ENCODE measurements at regions not wholly inside any gene's neighbourhood (a gene's known extent, or its start where the extent isn't known, plus 50 kb on each side); places are given as distances from the start of the nearest gene placed in this dataset.

- Histone ChIP-seq H3K27ac (no peak overlapping the region), H3K9me3 (no peaks in the 10 kb centered on the region), H3K36me3 (no peaks in the 10 kb centered on the region), H3K4me1 (no peaks in the 10 kb centered on the region), H3K4me3 (no peak overlapping the region), H3K27me3 (ENCODE audit: low read depth) (no peaks in the 10 kb centered on the region)
- TF ChIP-seq, protein P1, sequence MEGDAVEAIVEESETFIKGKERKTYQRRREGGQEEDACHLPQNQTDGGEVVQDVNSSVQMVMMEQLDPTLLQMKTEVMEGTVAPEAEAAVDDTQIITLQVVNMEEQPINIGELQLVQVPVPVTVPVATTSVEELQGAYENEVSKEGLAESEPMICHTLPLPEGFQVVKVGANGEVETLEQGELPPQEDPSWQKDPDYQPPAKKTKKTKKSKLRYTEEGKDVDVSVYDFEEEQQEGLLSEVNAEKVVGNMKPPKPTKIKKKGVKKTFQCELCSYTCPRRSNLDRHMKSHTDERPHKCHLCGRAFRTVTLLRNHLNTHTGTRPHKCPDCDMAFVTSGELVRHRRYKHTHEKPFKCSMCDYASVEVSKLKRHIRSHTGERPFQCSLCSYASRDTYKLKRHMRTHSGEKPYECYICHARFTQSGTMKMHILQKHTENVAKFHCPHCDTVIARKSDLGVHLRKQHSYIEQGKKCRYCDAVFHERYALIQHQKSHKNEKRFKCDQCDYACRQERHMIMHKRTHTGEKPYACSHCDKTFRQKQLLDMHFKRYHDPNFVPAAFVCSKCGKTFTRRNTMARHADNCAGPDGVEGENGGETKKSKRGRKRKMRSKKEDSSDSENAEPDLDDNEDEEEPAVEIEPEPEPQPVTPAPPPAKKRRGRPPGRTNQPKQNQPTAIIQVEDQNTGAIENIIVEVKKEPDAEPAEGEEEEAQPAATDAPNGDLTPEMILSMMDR (IDR thresholded peaks at IDR 0.05): no peak
- intact Hi-C loops (cut with DNase I): no loop called here
- ATAC-seq (no peak), DNase-seq (no peak)
Measured at GRCh38 chr3:118505784-118506183, 528.9 kb downstream of the IGSF11 start.

- no peak for ATAC-seq
- H3K4me3 ChIP-seq: no peak overlapping the region
- H3K27me3 ChIP-seq (ENCODE audit: low read depth): no peaks in the 10 kb centered on the region
- H3K4me1 ChIP-seq: no peaks in the 10 kb centered on the region
- TF ChIP-seq, protein P1 (IDR thresholded peaks at IDR 0.05): no peak
- DNase-seq: no peak
- H3K36me3 ChIP-seq: no peaks in the 10 kb centered on the region
- intact Hi-C loops (cut with DNase I): no loop called here
- no peaks in the 10 kb centered on the region for H3K9me3 ChIP-seq
- H3K27ac ChIP-seq: no peak overlapping the region
Measured at GRCh38 chr3:118511402-118511801, 523.2 kb downstream of the IGSF11 start.

GRCh38 chr3:118512301-118512700 lies 522.3 kb downstream of the IGSF11 start:
- no peaks in the 10 kb centered on the region for H3K27me3 ChIP-seq (ENCODE audit: low read depth)
- H3K27ac ChIP-seq: no peak overlapping the region
- ATAC-seq (no peak), DNase-seq (no peak)
- no peaks in the 10 kb centered on the region for H3K36me3 ChIP-seq
- TF ChIP-seq, protein P1 (IDR thresholded peaks at IDR 0.05): no peak
- intact Hi-C loops (cut with DNase I): no loop called here
- H3K4me1 ChIP-seq: no peaks in the 10 kb centered on the region
- H3K4me3 ChIP-seq: no peak overlapping the region
- no peaks in the 10 kb centered on the region for H3K9me3 ChIP-seq

- Histone ChIP-seq H3K4me1 (no peaks in the 10 kb centered on the region), H3K9me3 (no peaks in the 10 kb centered on the region), H3K27ac (no peak overlapping the region), H3K27me3 (ENCODE audit: low read depth) (no peaks in the 10 kb centered on the region), H3K4me3 (no peak overlapping the region), H3K36me3 (no peaks in the 10 kb centered on the region)
- TF ChIP-seq, protein P1 (IDR thresholded peaks at IDR 0.05): no peak
- no peak for DNase-seq
- no peak for ATAC-seq
- intact Hi-C loops (cut with DNase I): no loop called here
Measured at GRCh38 chr3:118525077-118525476, 509.6 kb downstream of the IGSF11 start.

DNA sequence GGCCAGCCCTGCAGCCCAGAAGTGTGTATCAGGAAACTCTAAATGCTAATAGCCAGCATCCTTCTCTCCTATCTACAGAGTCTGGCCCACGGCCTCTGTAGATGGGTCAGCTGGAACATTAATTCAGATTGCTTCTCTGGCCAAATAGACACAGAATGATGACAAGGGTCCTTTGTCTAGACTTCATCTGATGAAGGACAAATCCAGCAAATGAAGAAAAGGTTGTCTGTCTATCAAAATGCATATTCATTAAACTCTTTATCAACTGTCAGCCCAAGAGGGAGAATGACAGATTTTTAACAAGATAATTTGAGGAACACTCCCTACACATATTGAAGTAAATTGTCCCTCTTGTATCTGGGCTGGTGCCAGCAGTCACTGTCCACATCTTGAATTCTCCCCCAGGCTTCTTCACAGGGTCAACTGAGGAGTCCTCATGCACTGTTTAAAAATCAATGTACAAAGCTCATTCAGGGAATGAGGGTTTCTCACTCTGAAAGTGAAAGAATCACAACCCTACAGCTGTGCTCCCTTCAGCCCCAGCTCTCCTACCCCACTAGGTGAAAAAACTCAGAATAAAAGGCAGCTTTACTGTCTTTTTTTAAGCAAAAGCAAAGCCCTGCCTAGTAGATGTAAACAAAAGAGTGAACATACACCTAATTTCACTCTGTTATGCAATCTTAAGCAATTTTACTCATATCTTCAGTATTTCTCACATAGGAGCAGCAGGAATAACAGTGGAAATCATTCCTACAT lies 507.7 kb downstream of the IGSF11 start:
- intact Hi-C loops (cut with DNase I): no loop called here

More for the DNA sequence above, 507.7 kb downstream of the IGSF11 start:
- TF ChIP-seq, protein P1 (IDR thresholded peaks at IDR 0.05): no peak
- no peaks in the 10 kb centered on the region for H3K36me3 ChIP-seq
- H3K4me1 ChIP-seq: no peaks in the 10 kb centered on the region
- DNase-seq (no peak), ATAC-seq (no peak)
- no peak overlapping the region for H3K27ac ChIP-seq
- no peak overlapping the region for H3K4me3 ChIP-seq
- no peaks in the 10 kb centered on the region for H3K9me3 ChIP-seq
- no peaks in the 10 kb centered on the region for H3K27me3 ChIP-seq (ENCODE audit: low read depth)

All from lower lobe of right lung (tissue), 2 donors.